Kasumi-1 (cell line): ENCODE measurements at regions not wholly inside any gene's neighbourhood (a gene's known extent, or its start where the extent isn't known, plus 50 kb on each side); places are given as distances from the start of the nearest gene placed in this dataset.
"Not testable (repeated sequence)": the region's sequence is repeated elsewhere in the genome, so short reads cannot be mapped to it uniquely, and the experiment has no call there.

Experiments
- DNase-seq, 2 experiments: peaks; one replicate each; lab custom pipeline; 2025; lab: John Stamatoyannopoulos, UW

- DNase-seq: not testable (repeated sequence)
Measured at GRCh38 chr18:60062831-60063230, 163.0 kb downstream of the PMAIP1 start.

GRCh38 chr18:60062396-60062795, 162.6 kb downstream of the PMAIP1 start:
- DNase-seq: no peak

DNA sequence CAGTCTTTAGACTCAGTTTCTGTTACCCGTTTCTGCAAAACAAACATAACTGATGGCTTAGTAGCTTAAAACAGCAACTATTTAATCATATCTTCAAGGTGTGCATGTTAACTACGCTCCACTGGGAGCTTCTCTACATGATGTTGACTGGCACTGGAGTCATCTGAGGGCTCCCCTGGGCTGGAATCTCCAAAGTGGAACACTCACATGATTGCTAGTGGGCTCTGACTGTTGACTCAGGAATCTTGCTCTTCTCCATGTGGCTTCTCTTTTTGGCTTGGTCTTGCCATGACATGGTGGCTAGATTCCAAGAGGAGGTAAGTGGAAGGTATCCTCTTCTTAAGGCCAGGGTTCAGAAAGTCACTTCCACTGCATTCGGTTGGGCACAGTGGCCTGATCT, 160.8 kb downstream of the PMAIP1 start:
- DNase-seq: no peak

DNA sequence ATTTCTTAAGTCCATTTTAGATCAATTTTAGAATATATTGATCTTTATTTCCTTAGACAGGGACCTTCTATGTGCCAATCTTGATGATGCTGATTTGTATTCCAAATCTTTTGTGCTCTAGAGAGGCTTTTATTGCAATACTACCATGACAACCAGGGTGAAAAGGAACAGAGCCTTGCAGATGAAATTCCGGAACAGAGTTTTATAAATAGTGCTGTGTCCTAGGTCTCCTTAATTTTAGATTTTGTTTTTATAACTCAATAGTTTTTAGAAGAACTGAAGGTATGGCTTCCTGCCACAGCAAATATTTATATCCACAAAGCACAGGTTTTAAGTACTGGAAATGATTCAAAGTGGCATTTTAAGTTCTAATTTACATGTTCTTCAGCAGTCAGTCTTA, 160.2 kb downstream of the PMAIP1 start:
- no peak for DNase-seq

GRCh38 chr18:60059216-60059615, 159.4 kb downstream of the PMAIP1 start:
- no peak for DNase-seq

DNA sequence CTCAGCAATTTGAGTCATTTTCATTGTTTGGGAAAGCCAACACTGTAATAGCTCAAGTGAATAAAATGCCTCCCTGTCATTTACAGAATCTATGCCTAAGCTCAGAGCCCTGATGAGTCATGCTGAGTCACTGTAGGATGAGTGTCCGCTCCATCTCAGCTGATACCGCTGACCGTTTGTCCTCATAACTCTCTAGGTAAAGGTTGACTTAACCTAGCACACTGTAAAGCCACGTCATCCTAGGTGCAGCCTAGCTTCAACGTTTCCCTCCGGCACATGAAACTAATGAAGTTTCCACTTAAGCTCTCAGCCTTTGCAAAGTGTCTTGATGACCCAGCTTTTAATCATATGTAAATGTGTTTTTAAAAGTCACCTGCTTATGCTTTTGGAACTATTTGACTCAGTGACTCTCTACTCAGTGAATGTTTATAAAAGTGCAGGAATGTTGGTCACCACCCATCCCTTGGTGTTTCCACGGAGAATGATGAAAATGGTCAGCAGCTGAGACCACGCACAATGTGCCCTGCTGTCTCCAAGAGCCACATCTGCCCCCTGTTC, 154.0 kb downstream of the PMAIP1 start:
- no peak for DNase-seq

DNA sequence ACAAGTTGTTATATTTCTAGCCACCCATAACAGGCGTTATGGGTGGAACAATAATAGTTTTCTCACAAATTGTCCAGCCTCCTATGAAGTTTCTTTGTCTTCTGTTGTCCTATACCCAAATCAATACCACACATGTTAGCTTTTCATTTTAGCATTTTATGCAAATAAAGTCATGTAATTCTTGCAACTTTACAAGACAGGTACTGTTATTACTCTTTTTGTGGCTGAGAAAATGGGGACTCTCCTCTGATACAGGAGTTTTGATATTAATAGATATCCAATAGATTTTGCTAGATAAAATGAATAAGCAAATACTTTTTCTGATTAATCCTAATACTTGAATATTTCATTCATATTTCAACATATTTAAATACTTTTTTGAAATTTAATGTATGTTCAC, 151.0 kb downstream of the PMAIP1 start:
- DNase-seq: no peak

DNA sequence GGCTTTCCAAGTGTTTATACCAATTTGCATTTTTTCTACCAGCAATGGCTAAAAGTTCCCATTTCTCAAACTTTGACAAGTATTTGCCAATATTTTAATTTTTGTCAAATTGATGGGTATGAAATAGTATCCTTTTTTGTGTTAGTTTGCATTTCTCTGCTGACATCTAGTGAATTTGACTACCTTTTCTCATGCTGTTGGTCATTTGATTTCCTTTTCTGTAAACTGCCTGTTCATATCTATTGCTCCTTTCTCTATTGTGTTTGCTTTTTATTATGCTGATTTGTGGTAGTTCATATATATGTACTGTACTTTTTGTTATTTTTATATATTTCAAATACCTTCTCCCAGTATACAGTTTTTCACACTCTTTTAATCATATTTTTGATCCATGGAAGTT, 149.4 kb downstream of the PMAIP1 start:
- no peak for DNase-seq

DNA sequence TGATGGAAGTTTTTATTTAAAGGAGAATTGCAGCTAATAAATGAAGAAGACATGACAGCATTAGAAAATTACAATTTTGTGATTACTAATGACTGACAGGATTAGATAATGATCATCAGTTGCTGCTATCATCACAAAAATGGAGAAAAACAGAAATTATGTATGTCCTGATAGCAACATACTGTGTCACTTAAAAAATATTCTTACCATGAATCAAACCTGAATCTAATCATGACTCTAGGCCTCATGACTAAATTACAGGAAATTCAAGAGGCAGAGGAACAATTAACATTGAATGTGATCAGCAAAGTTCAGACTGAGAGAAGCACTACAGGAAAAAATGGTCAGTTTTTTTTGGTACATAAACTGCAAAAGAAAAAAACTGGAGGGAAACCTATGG, 147.8 kb downstream of the PMAIP1 start:
- no peak for DNase-seq

DNA sequence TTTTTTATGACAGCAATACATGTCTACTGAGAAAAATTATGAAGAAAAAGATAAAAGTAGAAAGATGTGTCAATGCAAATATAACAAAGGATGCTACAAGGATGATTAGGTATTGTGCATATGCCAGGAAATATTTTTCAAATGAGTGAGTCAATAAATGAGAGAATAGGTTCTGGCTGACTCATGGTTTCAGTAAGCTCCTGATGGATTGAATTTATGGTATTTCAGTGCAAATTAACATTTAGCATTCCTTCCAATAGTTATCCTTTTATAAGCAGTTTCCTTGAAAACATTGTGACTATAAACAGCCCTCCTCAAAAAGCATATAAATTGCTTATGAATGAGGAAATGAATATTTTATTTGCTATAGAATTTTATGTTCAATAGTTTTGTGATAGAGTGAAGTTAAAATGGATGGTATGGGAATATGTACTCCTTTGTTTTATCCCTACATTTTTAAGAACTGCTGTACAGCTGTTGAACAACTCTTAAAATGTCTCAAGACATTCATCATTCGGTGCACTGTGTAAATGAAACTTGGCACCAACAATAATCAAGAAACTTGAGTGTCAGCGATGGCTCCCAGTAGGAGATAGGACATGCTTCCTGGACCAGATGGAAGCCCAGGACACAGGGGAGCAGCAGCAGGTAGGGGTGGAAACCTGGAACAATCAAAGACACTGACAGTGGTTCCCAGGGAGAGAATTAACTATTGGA, 144.7 kb downstream of the PMAIP1 start:
- no peak for DNase-seq

GRCh38 chr18:60040971-60041370, 141.2 kb downstream of the PMAIP1 start:
- no peak for DNase-seq

GRCh38 chr18:60038731-60039130, 138.9 kb downstream of the PMAIP1 start:
- no peak for DNase-seq

DNA sequence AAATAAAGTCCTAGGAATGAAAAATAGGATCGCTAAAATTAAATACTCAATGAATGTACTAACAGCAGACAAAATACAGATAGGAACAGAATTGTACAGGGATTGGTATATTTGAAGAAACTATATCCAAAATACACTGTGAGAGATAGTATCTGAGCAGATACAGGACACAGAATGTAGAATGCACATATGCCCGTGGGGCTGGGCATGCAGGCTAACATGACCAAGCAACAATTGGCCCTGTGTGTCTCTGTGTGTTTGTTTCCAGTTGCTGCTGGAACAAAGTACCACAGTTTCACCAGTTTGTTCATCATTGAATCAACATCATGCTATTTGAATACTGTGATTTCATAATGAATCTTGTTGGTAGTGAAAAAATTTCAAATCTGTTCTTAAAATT, 127.6 kb downstream of the PMAIP1 start:
- DNase-seq: no peak

DNA sequence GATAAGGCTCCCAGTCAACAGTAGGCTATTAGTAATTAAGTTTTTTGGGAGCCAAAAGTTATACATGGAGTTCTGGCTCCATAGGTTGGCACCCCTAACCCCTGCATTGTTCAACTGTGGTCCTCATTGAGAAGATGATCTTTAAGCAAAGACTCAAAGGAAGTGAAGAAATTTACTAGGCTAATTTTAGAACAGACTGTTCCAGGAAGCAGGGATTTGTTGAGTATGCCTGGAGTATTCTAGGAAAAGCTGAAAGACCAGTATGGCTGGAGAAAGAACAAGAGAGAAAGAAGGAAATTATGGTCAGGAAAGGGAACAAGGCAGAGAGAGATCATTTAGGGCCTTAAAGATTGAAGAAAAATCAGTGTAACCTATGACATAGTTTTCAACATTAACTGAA, 125.1 kb downstream of the PMAIP1 start:
- DNase-seq: no peak

DNA sequence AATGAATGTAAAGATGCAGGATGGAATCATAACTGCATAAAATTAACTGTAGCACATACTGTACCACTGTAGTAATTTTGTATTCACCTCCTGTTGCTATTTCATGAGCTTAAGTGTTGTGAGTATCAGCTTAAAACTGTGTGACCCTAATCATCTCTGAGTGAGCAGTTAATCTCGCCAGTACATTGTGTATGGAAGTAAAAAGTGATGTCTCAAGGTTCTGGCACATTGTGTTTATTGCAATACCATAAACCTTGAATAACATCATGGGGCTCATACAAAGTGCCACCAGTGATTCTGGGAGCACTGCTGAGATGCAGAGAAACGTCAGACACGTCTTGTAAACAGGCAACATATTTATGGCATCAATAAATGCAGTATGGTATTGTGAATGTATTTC, 124.5 kb downstream of the PMAIP1 start:
- no peak for DNase-seq

DNA sequence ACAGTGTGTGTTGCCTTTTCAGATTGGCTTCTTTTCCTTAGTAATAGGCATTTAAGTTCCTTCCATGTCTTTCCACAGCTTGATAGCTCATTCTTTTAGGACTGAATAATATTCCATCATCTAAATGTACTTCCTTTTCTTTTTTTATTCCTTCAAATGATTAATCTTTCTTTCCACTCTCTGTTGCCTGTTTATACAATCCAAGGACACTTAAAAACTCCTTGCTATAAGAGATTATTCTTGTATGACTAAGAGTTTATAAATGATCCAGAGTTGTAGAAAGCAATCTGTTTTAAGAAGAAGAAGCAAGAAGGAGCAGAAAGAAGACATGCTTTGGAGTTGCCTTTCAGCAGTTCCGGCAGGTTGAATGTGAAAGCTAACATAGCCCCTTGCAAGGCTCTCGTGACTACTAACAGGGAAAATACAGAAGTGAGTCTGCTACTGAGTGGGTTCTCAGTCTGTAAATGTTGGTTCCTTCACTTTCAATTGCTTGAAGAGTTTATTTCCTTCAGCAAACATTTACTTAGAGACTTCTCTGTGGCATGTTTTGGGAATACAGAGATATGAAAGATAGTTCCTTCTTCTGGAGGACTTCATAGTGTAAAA, 123.0 kb downstream of the PMAIP1 start:
- DNase-seq: no peak

GRCh38 chr18:60021556-60021955, 121.8 kb downstream of the PMAIP1 start:
- DNase-seq: no peak

- no peak for DNase-seq
Measured at GRCh38 chr18:60020107-60020925, 120.5 kb downstream of the PMAIP1 start.

DNA sequence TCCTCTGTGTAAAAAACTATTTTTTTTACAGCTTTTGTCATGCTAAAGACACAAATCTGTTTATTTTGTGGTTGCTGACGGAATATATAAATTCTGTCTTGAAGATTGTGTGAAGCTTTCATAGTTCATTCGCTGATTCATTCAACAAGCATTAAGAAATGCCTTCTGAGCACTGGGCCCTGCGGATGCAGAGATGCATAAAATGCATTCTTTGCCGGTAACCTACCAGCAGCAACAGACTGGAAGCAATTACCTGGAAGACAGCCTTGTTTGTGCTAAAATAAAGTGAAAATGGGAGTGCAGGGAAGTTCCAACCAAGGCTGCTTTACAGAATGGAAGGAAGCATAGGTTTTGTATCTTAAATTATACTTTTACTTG, 119.7 kb downstream of the PMAIP1 start:
- DNase-seq: no peak

DNA sequence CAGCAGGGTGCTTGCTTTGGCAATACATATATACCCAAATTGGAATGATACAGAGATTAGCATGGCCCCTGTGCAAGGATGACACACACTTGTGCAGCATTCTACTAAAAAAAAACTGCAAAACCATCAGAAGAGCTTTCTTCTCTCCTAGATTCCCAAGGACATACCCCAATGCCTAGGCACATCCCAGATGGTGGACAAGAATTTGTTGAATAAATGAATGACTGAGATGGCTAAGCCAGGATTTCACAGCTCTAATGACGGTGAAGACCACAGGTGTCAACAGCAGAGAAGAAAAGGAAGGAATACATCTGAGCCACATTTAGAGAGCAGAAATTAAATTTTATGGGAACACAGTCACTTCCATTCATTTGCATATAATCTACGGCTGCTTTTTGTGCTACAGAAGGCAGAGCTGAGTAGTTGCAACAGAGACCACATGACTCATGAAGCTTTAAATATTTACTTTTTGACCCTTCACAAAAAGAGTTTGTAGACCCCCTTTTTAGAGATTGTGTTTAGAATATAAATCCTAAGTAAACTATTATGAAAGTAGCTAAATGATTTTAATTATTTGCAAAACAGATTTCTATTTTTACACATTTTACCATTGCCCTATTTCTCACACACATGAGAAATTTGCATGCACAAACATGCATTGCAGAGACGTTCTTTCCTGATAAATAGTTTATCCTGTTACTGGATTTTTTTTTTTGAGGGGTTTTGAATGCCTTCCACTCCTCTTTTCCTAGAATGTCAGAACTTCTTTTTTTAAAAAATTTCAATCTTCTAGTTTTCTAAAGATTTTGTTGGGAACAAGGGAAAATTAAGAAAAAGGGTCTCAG, 119.0 kb downstream of the PMAIP1 start:
- no peak for DNase-seq

- DNase-seq: not testable (repeated sequence)
Measured at GRCh38 chr18:60018134-60018533, 118.3 kb downstream of the PMAIP1 start.

- no peak for DNase-seq
Measured at GRCh38 chr18:60017371-60017770, 117.6 kb downstream of the PMAIP1 start.
